SK-N-DZ (cell line): ENCODE measurements at regions not wholly inside any gene's neighbourhood (a gene's known extent, or its start where the extent isn't known, plus 50 kb on each side); places are given as distances from the start of the nearest gene placed in this dataset.

Experiments used
- DNase-seq: peaks from one replicate; pipeline ENCODE4 v3.0.0-alpha.2; 2015; ENCODE audit warnings: low spot score

GRCh38 chr12:97177481-97177880, 270.4 kb downstream of the NEDD1 start:
- no peak for DNase-seq

GRCh38 chr12:97181571-97182265, 274.7 kb downstream of the NEDD1 start:
- DNase-seq, result no peak

GRCh38 chr12:97182769-97183168, 275.7 kb downstream of the NEDD1 start:
- no peak for DNase-seq

- DNase-seq, result no peak
Measured at GRCh38 chr12:97184127-97184773, 277.2 kb downstream of the NEDD1 start.

- DNase-seq, result no peak
Measured at GRCh38 chr12:97185567-97185966, 277.0 kb upstream of the RMST start.

GRCh38 chr12:97194546-97194945, 268.1 kb upstream of the RMST start:
- DNase-seq, result no peak

GRCh38 chr12:97200181-97200580, 262.4 kb upstream of the RMST start:
- DNase-seq, result no peak

- no peak for DNase-seq
Measured at GRCh38 chr12:97203408-97203807, 259.2 kb upstream of the RMST start.

GRCh38 chr12:97209997-97210396, 252.6 kb upstream of the RMST start:
- DNase-seq, result no peak

GRCh38 chr12:97211416-97211930, 251.1 kb upstream of the RMST start:
- no peak for DNase-seq

GRCh38 chr12:97216848-97217247, 245.8 kb upstream of the RMST start:
- DNase-seq, result no peak

- DNase-seq, result no peak
Measured at GRCh38 chr12:97222391-97222790, 240.2 kb upstream of the RMST start.

- DNase-seq, result no peak
Measured at GRCh38 chr12:97223419-97223818, 239.2 kb upstream of the RMST start.

GRCh38 chr12:97229004-97229403, 233.6 kb upstream of the RMST start:
- no peak for DNase-seq

- no peak for DNase-seq
Measured at GRCh38 chr12:97235102-97235501, 227.5 kb upstream of the RMST start.

- no peak for DNase-seq
Measured at GRCh38 chr12:97246368-97246767, 216.2 kb upstream of the RMST start.

- DNase-seq, result no peak
Measured at GRCh38 chr12:97250483-97250882, 212.1 kb upstream of the RMST start.

- DNase-seq, result no peak
Measured at GRCh38 chr12:97257726-97258125, 204.9 kb upstream of the RMST start.

- DNase-seq, result no peak
Measured at GRCh38 chr12:97259098-97259497, 203.5 kb upstream of the RMST start.

- DNase-seq, result no peak
Measured at GRCh38 chr12:97260786-97261185, 201.8 kb upstream of the RMST start.

GRCh38 chr12:97267166-97267565, 195.4 kb upstream of the RMST start:
- DNase-seq, result no peak

GRCh38 chr12:97267594-97268202, 194.9 kb upstream of the RMST start:
- DNase-seq, result no peak

GRCh38 chr12:97272471-97272870, 190.1 kb upstream of the RMST start:
- DNase-seq, result no peak
